Panc1 (cell line): ENCODE measurements at regions not wholly inside any gene's neighbourhood (a gene's known extent, or its start where the extent isn't known, plus 50 kb on each side); places are given as distances from the start of the nearest gene placed in this dataset.

Source experiments
- ATAC-seq: fragments of 200-7000 bp; cut with Tn5 transposase; 2 replicates; pipeline ENCODE4 v1.9.1; 2020; ENCODE audit warnings: mild to moderate bottlenecking, moderate library complexity
- BruUV-seq: library from RNA; stranded (reverse); fragments of 400-500 nt; replicated peaks from 2 replicates; lab custom pipeline; 2021; lab: Mats Ljungman, UMichigan
- CTCF ChIA-PET: fragments of 300-600 bp; sonication (Branson Sonifier 250); formaldehyde crosslinking; loops from one replicate; lab custom pipeline; 2022; ENCODE audit warnings: antibody characterized with exemption; lab: Charles Lee
- POLR2A ChIA-PET: fragments of 300-600 bp; sonication (Branson Sonifier 250); formaldehyde crosslinking; loops from one replicate; lab custom pipeline; 2022; ENCODE audit warnings: antibody characterized with exemption; lab: Charles Lee
- DNase-seq: peaks from one replicate; pipeline ENCODE4 v3.0.0-alpha.2; 2010; ENCODE audit warnings: low read depth, low spot score
- H3K27ac ChIP-seq: 2 replicates; pipeline ENCODE4 v1.5.1; 2011; ENCODE audit warnings: mild to moderate bottlenecking, low read length, inconsistent platforms
- H3K27me3 ChIP-seq: fragments of 200-500 bp; sonication (Bioruptor generic); 2 replicates; pipeline ENCODE4 v1.6.0; 2014; ENCODE audit warnings: low read length, inconsistent platforms; ENCODE audit not compliant: control insufficient read depth, insufficient read depth
- H3K36me3 ChIP-seq: fragments of 200-500 bp; sonication (Bioruptor generic); 2 replicates; pipeline ENCODE4 v1.5.1; 2014; ENCODE audit warnings: inconsistent platforms, mild to moderate bottlenecking, low read length, moderate library complexity; ENCODE audit not compliant: control insufficient read depth, insufficient read depth
- H3K4me1 ChIP-seq: 2 replicates; pipeline ENCODE4 v1.5.1; 2011; ENCODE audit warnings: inconsistent platforms, mild to moderate bottlenecking, low read length, moderate library complexity; ENCODE audit not compliant: control insufficient read depth, insufficient read depth
- H3K4me3 ChIP-seq, 2 experiments: 2 replicates each; pipeline ENCODE4 v1.5.1; 2011 to 2012; ENCODE audit warnings: low read depth in 2 of 2, low read length in 2 of 2, mild to moderate bottlenecking in 2 of 2, inconsistent platforms in 1 of 2, moderate library complexity in 1 of 2
- H3K9me3 ChIP-seq: fragments of 200-500 bp; sonication (Bioruptor generic); 2 replicates; pipeline ENCODE4 v1.5.1; 2014; ENCODE audit warnings: low read depth, mild to moderate bottlenecking, inconsistent platforms, low read length, moderate library complexity; ENCODE audit not compliant: control insufficient read depth, insufficient read depth
- CTCF ChIP-seq: fragments of 450-650 bp; IDR thresholded peaks from 2 replicates; pipeline ENCODE4 v1.5.1; 2017; ENCODE audit warnings: mild to moderate bottlenecking
- POLR2AphosphoS5 ChIP-seq: IDR thresholded peaks from 2 replicates; pipeline ENCODE4 v1.6.1; 2012; ENCODE audit warnings: mild to moderate bottlenecking, low read depth, low read length, moderate library complexity
- SIN3A ChIP-seq: IDR thresholded peaks from 2 replicates; pipeline ENCODE4 v1.6.1; 2012; ENCODE audit warnings: low read depth, mild to moderate bottlenecking, low read length, moderate library complexity, borderline replicate concordance; ENCODE audit not compliant: insufficient read depth
- TCF7L2 ChIP-seq: IDR thresholded peaks from 2 replicates; pipeline ENCODE4 v1.6.1; 2011; ENCODE audit warnings: mild to moderate bottlenecking, low read depth, low read length, inconsistent platforms
- in situ Hi-C: cut with HindIII; loops from 2 replicates; pipeline ENCODE4 v1.10.0; 2016; ENCODE audit warnings: low sequenced_read_pairs, low pct_unique_long_range_greater_than_20kb
- intact Hi-C: fragments of 100-400 bp; cut with micrococcal nuclease; formaldehyde crosslinking; loops from one replicate; pipeline ENCODE4 v1.10.0; 2022; ENCODE audit not compliant: unreplicated experiment
- TF ChIP-seq, protein P1 (sequence below), 2 experiments: IDR thresholded peaks; 2 replicates each; pipeline ENCODE4 v1.6.1; 2011 to 2012; ENCODE audit warnings: low read depth in 2 of 2, control low read depth in 1 of 2, low read length in 1 of 2, mild to moderate bottlenecking in 1 of 2, moderate library complexity in 1 of 2; ENCODE audit not compliant: insufficient read depth in 1 of 2

DNA sequence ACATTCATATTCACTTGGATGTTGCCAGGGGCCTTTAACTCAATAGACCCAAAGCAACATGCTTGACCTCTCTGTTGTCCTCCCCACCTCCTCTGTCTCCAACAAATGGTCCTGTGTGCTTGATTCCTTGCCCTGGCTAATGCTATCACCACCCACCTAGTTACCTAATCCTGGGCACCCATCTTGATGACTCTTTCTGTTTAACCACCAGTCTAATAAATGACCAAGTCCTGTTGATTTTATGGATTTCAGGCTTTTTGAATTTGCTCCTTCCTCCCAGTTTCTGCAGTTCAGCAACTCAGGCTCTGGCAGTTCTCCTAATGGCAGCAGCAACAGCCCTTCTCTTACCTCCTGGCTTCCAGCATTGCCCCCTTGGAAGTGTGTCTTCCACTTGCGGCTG lies 246.3 kb upstream of the KLF4 start:
- DNase-seq (no peak), ATAC-seq (no peak)
- TF ChIP-seq, protein P1, sequence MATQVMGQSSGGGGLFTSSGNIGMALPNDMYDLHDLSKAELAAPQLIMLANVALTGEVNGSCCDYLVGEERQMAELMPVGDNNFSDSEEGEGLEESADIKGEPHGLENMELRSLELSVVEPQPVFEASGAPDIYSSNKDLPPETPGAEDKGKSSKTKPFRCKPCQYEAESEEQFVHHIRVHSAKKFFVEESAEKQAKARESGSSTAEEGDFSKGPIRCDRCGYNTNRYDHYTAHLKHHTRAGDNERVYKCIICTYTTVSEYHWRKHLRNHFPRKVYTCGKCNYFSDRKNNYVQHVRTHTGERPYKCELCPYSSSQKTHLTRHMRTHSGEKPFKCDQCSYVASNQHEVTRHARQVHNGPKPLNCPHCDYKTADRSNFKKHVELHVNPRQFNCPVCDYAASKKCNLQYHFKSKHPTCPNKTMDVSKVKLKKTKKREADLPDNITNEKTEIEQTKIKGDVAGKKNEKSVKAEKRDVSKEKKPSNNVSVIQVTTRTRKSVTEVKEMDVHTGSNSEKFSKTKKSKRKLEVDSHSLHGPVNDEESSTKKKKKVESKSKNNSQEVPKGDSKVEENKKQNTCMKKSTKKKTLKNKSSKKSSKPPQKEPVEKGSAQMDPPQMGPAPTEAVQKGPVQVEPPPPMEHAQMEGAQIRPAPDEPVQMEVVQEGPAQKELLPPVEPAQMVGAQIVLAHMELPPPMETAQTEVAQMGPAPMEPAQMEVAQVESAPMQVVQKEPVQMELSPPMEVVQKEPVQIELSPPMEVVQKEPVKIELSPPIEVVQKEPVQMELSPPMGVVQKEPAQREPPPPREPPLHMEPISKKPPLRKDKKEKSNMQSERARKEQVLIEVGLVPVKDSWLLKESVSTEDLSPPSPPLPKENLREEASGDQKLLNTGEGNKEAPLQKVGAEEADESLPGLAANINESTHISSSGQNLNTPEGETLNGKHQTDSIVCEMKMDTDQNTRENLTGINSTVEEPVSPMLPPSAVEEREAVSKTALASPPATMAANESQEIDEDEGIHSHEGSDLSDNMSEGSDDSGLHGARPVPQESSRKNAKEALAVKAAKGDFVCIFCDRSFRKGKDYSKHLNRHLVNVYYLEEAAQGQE (IDR thresholded peaks at IDR 0.05; ENCODE audit: insufficient read depth in 1 of 2, low read depth in 2 of 2, low read length in 1 of 2) = no peak
- TF ChIP-seq POLR2AphosphoS5 (no peak), TCF7L2 (no peak), CTCF (no peak), SIN3A (no peak)
- H3K27me3 ChIP-seq = no peaks in the 10 kb centered on the region
- POLR2A ChIA-PET = no interaction called here
- H3K36me3 ChIP-seq = no peaks in the 10 kb centered on the region
- no peaks in the 10 kb centered on the region for H3K9me3 ChIP-seq
- no peaks in the 10 kb centered on the region for H3K4me1 ChIP-seq
- H3K27ac ChIP-seq = no peak overlapping the region
- intact Hi-C loops = no loop called here
- H3K4me3 ChIP-seq = no peak overlapping the region
- BruUV-seq = no TSS peak
- in situ Hi-C loops = no loop called here
- CTCF ChIA-PET = no interaction called here

- Histone ChIP-seq H3K4me1 (no peaks in the 10 kb centered on the region), H3K27me3 (no peaks in the 10 kb centered on the region), H3K9me3 (no peaks in the 10 kb centered on the region), H3K4me3 (no peak overlapping the region), H3K36me3 (no peaks in the 10 kb centered on the region), H3K27ac (no peak overlapping the region)
- ChIA-PET CTCF (no interaction called here), POLR2A (no interaction called here)
- in situ Hi-C loops = no loop called here
- no TSS peak for BruUV-seq
- ATAC-seq (no peak), DNase-seq (no peak)
- TF ChIP-seq TCF7L2 (no peak), CTCF (no peak), POLR2AphosphoS5 (no peak), SIN3A (no peak)
- TF ChIP-seq, protein P1 (IDR thresholded peaks at IDR 0.05; ENCODE audit: insufficient read depth in 1 of 2, low read depth in 2 of 2, low read length in 1 of 2) = no peak
- intact Hi-C loops = no loop called here
Measured at GRCh38 chr9:107734256-107735013, 244.9 kb upstream of the KLF4 start.
